Mesenchymal stem cell (in vitro differentiated cells and primary cell): ENCODE measurements at regions not wholly inside any gene's neighbourhood (a gene's known extent, or its start where the extent isn't known, plus 50 kb on each side); places are given as distances from the start of the nearest gene placed in this dataset.

Source experiments
- DNase-seq: peaks from one replicate; pipeline ENCODE4 v3.0.0-alpha.2; 2013
- H2AFZ ChIP-seq: one replicate; pipeline ENCODE4 v1.6.1; 2013; ENCODE audit warnings: low read depth, mild to moderate bottlenecking, control low read depth, inconsistent platforms, low read length, moderate library complexity
- H2AK5ac ChIP-seq: 2 replicates; pipeline ENCODE4 v1.6.1; 2013; ENCODE audit warnings: low read length, moderate library complexity, mild to moderate bottlenecking, inconsistent platforms; ENCODE audit not compliant: severe bottlenecking
- H2BK120ac ChIP-seq: one replicate; pipeline ENCODE4 v1.6.1; 2013; ENCODE audit warnings: low read depth, mild to moderate bottlenecking, inconsistent platforms, low read length, moderate library complexity
- H2BK12ac ChIP-seq, 2 experiments: one replicate each; pipeline ENCODE4 v1.6.1; 2013; ENCODE audit warnings: inconsistent platforms in 2 of 2, low read length in 2 of 2, mild to moderate bottlenecking in 2 of 2, moderate library complexity in 2 of 2, control low read depth in 1 of 2
- H2BK15ac ChIP-seq: one replicate; pipeline ENCODE4 v1.6.1; 2013; ENCODE audit warnings: mild to moderate bottlenecking, low read depth, inconsistent platforms; ENCODE audit not compliant: poor library complexity, severe bottlenecking
- H2BK5ac ChIP-seq: 2 replicates; pipeline ENCODE4 v1.6.1; 2013; ENCODE audit warnings: low read depth, mild to moderate bottlenecking, low read length, control low read depth, inconsistent platforms; ENCODE audit not compliant: poor library complexity, severe bottlenecking
- H3K14ac ChIP-seq, 2 experiments: one replicate each; pipeline ENCODE4 v1.6.1; 2013; ENCODE audit warnings: inconsistent platforms in 2 of 2, low read length in 2 of 2, control low read depth in 1 of 2, mild to moderate bottlenecking in 1 of 2, moderate library complexity in 1 of 2
- H3K18ac ChIP-seq, 2 experiments: one replicate each; pipeline ENCODE4 v1.6.1; 2013; ENCODE audit warnings: inconsistent platforms in 2 of 2, low read length in 2 of 2, control low read depth in 1 of 2, low read depth in 1 of 2, mild to moderate bottlenecking in 1 of 2
- H3K23ac ChIP-seq, 2 experiments: one replicate each; pipeline ENCODE4 v1.6.1; 2013; ENCODE audit warnings: inconsistent platforms in 2 of 2, low read length in 2 of 2, mild to moderate bottlenecking in 2 of 2, moderate library complexity in 2 of 2, control low read depth in 1 of 2
- H3K27ac ChIP-seq: 2 replicates; pipeline ENCODE4 v1.5.1; 2013; ENCODE audit warnings: mild to moderate bottlenecking, moderate library complexity, low read length, control low read depth, inconsistent platforms; ENCODE audit not compliant: poor library complexity, severe bottlenecking
- H3K27me3 ChIP-seq, 2 experiments: 2 replicates each; pipeline versions ENCODE4 v1.6.1 to v1.7.0; 2013; ENCODE audit warnings: low read length in 2 of 2, mild to moderate bottlenecking in 2 of 2, moderate library complexity in 2 of 2, control low read depth in 1 of 2, inconsistent platforms in 1 of 2; ENCODE audit not compliant: control insufficient read depth in 1 of 2, insufficient read depth in 1 of 2
- H3K36me3 ChIP-seq, 2 experiments: 2 replicates each; pipeline versions ENCODE4 v1.6.1 to v1.7.0; 2013; ENCODE audit warnings: low read length in 2 of 2, control low read depth in 1 of 2, inconsistent platforms in 1 of 2, low read depth in 1 of 2, mild to moderate bottlenecking in 1 of 2; ENCODE audit not compliant: insufficient read depth in 2 of 2, control insufficient read depth in 1 of 2
- H3K4ac ChIP-seq, 2 experiments: one replicate each; pipeline ENCODE4 v1.6.1; 2013; ENCODE audit warnings: inconsistent platforms in 2 of 2, low read length in 2 of 2, mild to moderate bottlenecking in 2 of 2, moderate library complexity in 2 of 2, control low read depth in 1 of 2, low read depth in 1 of 2
- H3K4me1 ChIP-seq: 2 replicates; pipeline ENCODE4 v1.6.1; 2013; ENCODE audit warnings: low read depth, low read length, control low read depth; ENCODE audit not compliant: control insufficient read depth, insufficient read depth
- H3K4me2 ChIP-seq: 2 replicates; pipeline ENCODE4 v1.6.1; 2013; ENCODE audit warnings: low read length, mild to moderate bottlenecking, inconsistent platforms; ENCODE audit not compliant: poor library complexity, severe bottlenecking
- H3K4me3 ChIP-seq, 2 experiments: 2 replicates each; pipeline versions ENCODE4 v1.5.1 to v1.7.0; 2013; ENCODE audit warnings: low read length in 2 of 2, mild to moderate bottlenecking in 2 of 2, control low read depth in 1 of 2, low read depth in 1 of 2; ENCODE audit not compliant: insufficient read depth in 1 of 2
- H3K79me1 ChIP-seq: replicated peaks from 2 replicates; pipeline ENCODE4 v1.6.1; 2013; ENCODE audit warnings: mild to moderate bottlenecking, control low read depth, low read length, inconsistent platforms; ENCODE audit not compliant: poor library complexity, severe bottlenecking
- H3K9ac ChIP-seq: 2 replicates; pipeline ENCODE4 v1.7.0; 2013; ENCODE audit warnings: mild to moderate bottlenecking, low read length, moderate library complexity
- H3K9me3 ChIP-seq: 2 replicates; pipeline ENCODE4 v1.7.0; 2013; ENCODE audit warnings: mild to moderate bottlenecking, low read length; ENCODE audit not compliant: control insufficient read depth
- H4K8ac ChIP-seq: one replicate; pipeline ENCODE4 v1.6.1; 2013; ENCODE audit warnings: inconsistent platforms, mild to moderate bottlenecking, low read length, moderate library complexity
- H4K91ac ChIP-seq: one replicate; pipeline ENCODE4 v1.6.1; 2013; ENCODE audit warnings: mild to moderate bottlenecking, low read length, inconsistent platforms
- WGBS: methylation state at CpG from one replicate; pipeline ENCODE4 v1.1.7; 2013; ENCODE audit warnings: mixed read lengths; 5-methylcytosine and 5-hydroxymethylcytosine counted together

GRCh38 chr2:122179492-122180165 lies 424.2 kb downstream of the TSN start:
- no peak overlapping the region for H3K27ac ChIP-seq
- H3K9me3 ChIP-seq: peaks cover 5% of the 10 kb centered on the region
- no peak overlapping the region for H2BK12ac ChIP-seq
- no peak overlapping the region for H3K4ac ChIP-seq
- H3K36me3 ChIP-seq: no peaks in the 10 kb centered on the region
- no peak overlapping the region for H2BK120ac ChIP-seq
- no peak for DNase-seq
- no peak overlapping the region for H3K18ac ChIP-seq
- no peaks in the 10 kb centered on the region for H3K4me1 ChIP-seq
- no peak overlapping the region for H3K9ac ChIP-seq
- no peak overlapping the region for H3K23ac ChIP-seq
- H3K27me3 ChIP-seq: no peaks in the 10 kb centered on the region
- no peak overlapping the region for H2AK5ac ChIP-seq
- no peak overlapping the region for H2AFZ ChIP-seq
- H3K14ac ChIP-seq: no peak overlapping the region
- H4K8ac ChIP-seq: no peak overlapping the region
- no peaks in the 10 kb centered on the region for H3K79me1 ChIP-seq
- no peak overlapping the region for H3K4me2 ChIP-seq
- H4K91ac ChIP-seq: no peak overlapping the region
- no peak overlapping the region for H2BK15ac ChIP-seq
- H2BK5ac ChIP-seq: no peak overlapping the region
- 58% methylated on average over 6 of the region's 6 CpGs for WGBS
- no peak overlapping the region for H3K4me3 ChIP-seq

GRCh38 chr2:122180972-122181371 lies 425.5 kb downstream of the TSN start:
- no peak overlapping the region for H3K23ac ChIP-seq

GRCh38 chr2:122182616-122183355 lies 427.3 kb downstream of the TSN start:
- Histone ChIP-seq H3K18ac (no peak overlapping the region), H3K14ac (no peak overlapping the region), H3K36me3 (no peaks in the 10 kb centered on the region), H2AK5ac (no peak overlapping the region), H2BK120ac (no peak overlapping the region), H3K79me1 (no peaks in the 10 kb centered on the region), H3K27ac (no peak overlapping the region), H3K4me2 (no peak overlapping the region), H2BK5ac (no peak overlapping the region), H3K9me3 (peaks cover 5% of the 10 kb centered on the region), H2BK12ac (no peak overlapping the region), H4K8ac (no peak overlapping the region), H4K91ac (no peak overlapping the region), H3K27me3 (peaks cover 0 to 4% of the 10 kb centered on the region in 2 experiments), H3K23ac (no peak overlapping the region), H3K4me3 (no peak overlapping the region), H3K4ac (no peak overlapping the region), H2BK15ac (no peak overlapping the region), H2AFZ (no peak overlapping the region), H3K4me1 (no peaks in the 10 kb centered on the region), H3K9ac (no peak overlapping the region)
- DNase-seq: no peak
- 39% methylated on average over 1 of the region's 5 CpGs for WGBS

More at GRCh38 chr2:122180972-122181371, 425.5 kb downstream of the TSN start:
- H3K18ac ChIP-seq: no peak overlapping the region
- H2BK15ac ChIP-seq: no peak overlapping the region
- no peak overlapping the region for H2BK120ac ChIP-seq
- no peak for DNase-seq
- no peaks in the 10 kb centered on the region for H3K36me3 ChIP-seq
- H3K27ac ChIP-seq: no peak overlapping the region
- no peak overlapping the region for H2BK5ac ChIP-seq
- no peaks in the 10 kb centered on the region for H3K79me1 ChIP-seq
- no peak overlapping the region for H2AK5ac ChIP-seq
- H3K4me1 ChIP-seq: no peaks in the 10 kb centered on the region
- H3K14ac ChIP-seq: no peak overlapping the region
- H3K4me3 ChIP-seq: no peak overlapping the region
- H2BK12ac ChIP-seq: no peak overlapping the region
- no peak overlapping the region for H2AFZ ChIP-seq
- H3K4ac ChIP-seq: no peak overlapping the region
- no peak overlapping the region for H3K9ac ChIP-seq
- peaks cover 5% of the 10 kb centered on the region for H3K9me3 ChIP-seq
- no peak overlapping the region for H4K91ac ChIP-seq
- WGBS: 94% methylated on average over 1 of the region's 1 CpG
- no peaks in the 10 kb centered on the region for H3K27me3 ChIP-seq
- H3K4me2 ChIP-seq: no peak overlapping the region
- no peak overlapping the region for H4K8ac ChIP-seq

GRCh38 chr2:122183890-122184289 lies 428.4 kb downstream of the TSN start:
- Histone ChIP-seq H3K27me3 (peaks cover 0 to 11% of the 10 kb centered on the region in 2 experiments), H3K4me1 (no peaks in the 10 kb centered on the region), H3K27ac (no peak overlapping the region), H2AFZ (no peak overlapping the region), H4K8ac (no peak overlapping the region), H3K14ac (no peak overlapping the region), H2BK12ac (no peak overlapping the region), H2BK120ac (no peak overlapping the region), H4K91ac (no peak overlapping the region), H3K4me2 (no peak overlapping the region), H3K79me1 (no peaks in the 10 kb centered on the region), H3K4me3 (no peak overlapping the region), H3K23ac (no peak overlapping the region), H3K9me3 (peaks cover 5% of the 10 kb centered on the region), H3K36me3 (no peaks in the 10 kb centered on the region), H2BK15ac (no peak overlapping the region), H2BK5ac (no peak overlapping the region), H3K9ac (no peak overlapping the region), H3K4ac (no peak overlapping the region), H3K18ac (no peak overlapping the region), H2AK5ac (no peak overlapping the region)
- no peak for DNase-seq
